Adrenal gland (tissue), 9 donors: ENCODE measurements at regions not wholly inside any gene's neighbourhood (a gene's known extent, or its start where the extent isn't known, plus 50 kb on each side); places are given as distances from the start of the nearest gene placed in this dataset.

Source experiments
- DNase-seq, 7 donors: peaks; one replicate each; pipeline ENCODE4 v3.0.0-alpha.2; 2019 to 2020
- H3K27ac ChIP-seq, 5 donors: fragments of 200-600 bp; sonication (generic) in 4 of 5; 1 replicate in 3 of 5; 2 replicates in 2 of 5; pipeline versions ENCODE4 v1.5.1 to v1.8.0; 2016 to 2020; ENCODE audit warnings: mild to moderate bottlenecking in 1 of 5
- H3K27me3 ChIP-seq: fragments of 200-600 bp; 2 replicates; pipeline ENCODE4 v1.8.0; 2021
- H3K36me3 ChIP-seq, 2 donors: fragments of 200-600 bp; replicated peaks in 1 of 2; 1 replicate in 1 of 2; 2 replicates in 1 of 2; pipeline versions ENCODE4 v1.5.1 to v1.8.0; 2018 to 2022
- H3K4me1 ChIP-seq, 2 donors: fragments of 200-600 bp; replicated peaks in 1 of 2; 1 replicate in 1 of 2; 2 replicates in 1 of 2; pipeline versions ENCODE4 v1.5.1 to v1.8.0; 2018 to 2021
- H3K4me3 ChIP-seq, 4 donors: fragments of 200-600 bp; sonication (generic) in 3 of 4; one replicate each; pipeline ENCODE4 v1.5.1; 2016 to 2018
- H3K9me3 ChIP-seq, 3 donors: fragments of 200-600 bp; sonication (generic) in 1 of 3; replicated peaks in 1 of 3; 1 replicate in 2 of 3; 2 replicates in 1 of 3; pipeline versions ENCODE4 v1.5.1 to v1.8.0; 2016 to 2021
- POLR2A ChIP-seq, 2 donors: fragments of 450-650 bp; IDR thresholded peaks; one replicate each; pipeline ENCODE4 v1.6.1; 2017; ENCODE audit warnings: antibody characterized with exemption in 2 of 2, mild to moderate bottlenecking in 2 of 2, moderate library complexity in 1 of 2
- WGBS, 4 donors: extraction: QIAGEN DNeasy Blood & Tissue Kit in 2 of 4; methylation state at CpG; one replicate each; pipeline versions ENCODE4 v1.1.5 to v1.1.7; 2013 to 2017; 5-methylcytosine and 5-hydroxymethylcytosine counted together
- intact Hi-C, 2 donors: fragments of 100-400 bp; cut with DNase I; formaldehyde crosslinking; loops; one replicate each; pipeline versions ENCODE4 v1.14.1 to v1.15.0; 2022 to 2023
- TF ChIP-seq, protein P1 (sequence below), 6 experiments: fragments of 450-650 bp in 4 of 6; fragments of 200-600 bp in 2 of 6; sonication (generic) in 1 of 6; IDR thresholded peaks; 1 replicate in 5 of 6; 2 replicates in 1 of 6; pipeline versions ENCODE4 v1.5.1 to v1.8.0; 2016 to 2021; ENCODE audit warnings: antibody characterized with exemption in 6 of 6, mild to moderate bottlenecking in 2 of 6, moderate library complexity in 1 of 6
- donor health status: healthy with polysubstance abuse.
- donor health status: Bipolar disorder and iron deficiency.
- donor health status: DM: yes; HTN: yes; CAD: no.
- donor health status: DM: no; HTN: no; CAD: no.
- donor health status: DM: no; HTN: no; CAD: no.

DNA sequence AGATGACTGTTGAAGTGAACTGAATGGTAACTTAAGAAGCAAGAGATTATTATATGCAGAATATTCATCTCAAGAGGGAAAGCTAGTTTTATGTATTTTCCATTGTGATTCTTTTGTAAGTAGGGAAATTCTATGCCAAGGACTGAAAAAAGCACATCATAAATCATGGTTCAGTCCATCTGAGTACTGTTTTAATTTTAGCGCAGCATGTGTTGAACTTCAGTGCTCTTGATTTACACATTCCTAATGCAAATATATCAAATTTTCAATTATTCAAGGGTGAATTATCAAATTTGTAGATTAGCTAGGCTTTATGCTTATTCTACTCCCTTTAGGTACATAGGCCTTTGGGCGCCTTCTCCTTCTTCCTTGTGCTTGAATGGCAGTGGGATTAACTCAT is 50.3 kb upstream of the TCF12 start:
- TF ChIP-seq, protein P1, sequence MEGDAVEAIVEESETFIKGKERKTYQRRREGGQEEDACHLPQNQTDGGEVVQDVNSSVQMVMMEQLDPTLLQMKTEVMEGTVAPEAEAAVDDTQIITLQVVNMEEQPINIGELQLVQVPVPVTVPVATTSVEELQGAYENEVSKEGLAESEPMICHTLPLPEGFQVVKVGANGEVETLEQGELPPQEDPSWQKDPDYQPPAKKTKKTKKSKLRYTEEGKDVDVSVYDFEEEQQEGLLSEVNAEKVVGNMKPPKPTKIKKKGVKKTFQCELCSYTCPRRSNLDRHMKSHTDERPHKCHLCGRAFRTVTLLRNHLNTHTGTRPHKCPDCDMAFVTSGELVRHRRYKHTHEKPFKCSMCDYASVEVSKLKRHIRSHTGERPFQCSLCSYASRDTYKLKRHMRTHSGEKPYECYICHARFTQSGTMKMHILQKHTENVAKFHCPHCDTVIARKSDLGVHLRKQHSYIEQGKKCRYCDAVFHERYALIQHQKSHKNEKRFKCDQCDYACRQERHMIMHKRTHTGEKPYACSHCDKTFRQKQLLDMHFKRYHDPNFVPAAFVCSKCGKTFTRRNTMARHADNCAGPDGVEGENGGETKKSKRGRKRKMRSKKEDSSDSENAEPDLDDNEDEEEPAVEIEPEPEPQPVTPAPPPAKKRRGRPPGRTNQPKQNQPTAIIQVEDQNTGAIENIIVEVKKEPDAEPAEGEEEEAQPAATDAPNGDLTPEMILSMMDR (IDR thresholded peaks at IDR 0.05) = no peak
- TF ChIP-seq POLR2A (IDR thresholded peaks at IDR 0.05) = no peak
- no peak for DNase-seq
- Histone ChIP-seq H3K27ac (no peak overlapping the region), H3K36me3 (no peaks in the 10 kb centered on the region), H3K9me3 (no peaks in the 10 kb centered on the region), H3K27me3 (no peaks in the 10 kb centered on the region), H3K4me3 (no peak overlapping the region), H3K4me1 (peaks cover 5 to 6% of the 10 kb centered on the region in 2 donors)
- WGBS, 4 donors = 91 to 96% (median 94%) methylated on average over 2 of the region's 2 CpGs
- intact Hi-C loops = no loop called here

DNA sequence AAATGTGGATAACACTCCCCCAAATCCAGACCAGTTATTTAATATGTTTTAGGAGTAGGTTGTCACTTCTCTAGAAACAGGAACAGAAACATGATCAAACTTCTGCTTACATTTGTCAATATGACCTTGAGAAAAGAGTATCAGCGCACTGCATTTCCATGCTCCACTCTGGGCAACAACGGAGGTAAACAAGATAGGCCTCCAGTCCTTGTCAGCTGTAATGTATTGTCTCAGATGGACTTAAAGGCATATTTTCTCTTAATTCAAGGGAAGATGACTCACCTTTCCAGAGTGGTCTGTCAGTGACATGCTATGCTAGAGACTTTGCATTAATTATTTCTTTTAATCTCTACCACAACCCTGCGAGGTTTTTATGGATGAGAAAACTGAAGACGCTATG is 51.6 kb upstream of the TCF12 start:
- TF ChIP-seq POLR2A (IDR thresholded peaks at IDR 0.05) = no peak
- TF ChIP-seq, protein P1 (IDR thresholded peaks at IDR 0.05) = no peak
- peaks cover 1 to 5% of the 10 kb centered on the region in 2 donors for H3K4me1 ChIP-seq
- peak in 1 of 7 donors; percentile 14 for DNase-seq
- H3K36me3 ChIP-seq = no peaks in the 10 kb centered on the region
- 59 to 79% (median 63%) methylated on average over 4 of the region's 4 CpGs for WGBS, 4 donors
- no peak overlapping the region for H3K27ac ChIP-seq
- H3K4me3 ChIP-seq = no peak overlapping the region
- no peaks in the 10 kb centered on the region for H3K9me3 ChIP-seq
- intact Hi-C loops = no loop called here
- H3K27me3 ChIP-seq = no peaks in the 10 kb centered on the region

DNA sequence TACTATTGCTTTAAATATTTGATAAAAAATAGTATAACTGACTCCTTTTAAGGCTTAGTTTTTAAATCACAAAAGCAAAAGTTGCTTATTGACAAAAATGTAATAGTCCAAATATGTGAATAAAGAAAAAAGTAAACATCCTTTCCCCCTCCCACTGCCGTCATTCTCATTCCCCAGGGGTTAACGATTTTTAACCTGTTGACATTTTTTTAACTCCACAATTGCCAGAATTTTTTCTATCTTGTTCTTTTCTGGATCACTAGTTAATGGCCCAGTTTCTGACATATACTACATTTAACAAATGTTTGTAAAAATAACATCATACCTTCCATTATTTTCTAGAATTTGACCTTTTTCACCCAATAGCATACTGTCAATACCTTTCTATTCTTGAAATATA is 60.6 kb upstream of the TCF12 start:
- intact Hi-C loops = no loop called here
- H3K4me1 ChIP-seq = no peaks in the 10 kb centered on the region
- 40 to 51% (median 41%) methylated on average over 2 of the region's 2 CpGs for WGBS, 4 donors
- no peaks in the 10 kb centered on the region for H3K36me3 ChIP-seq
- no peaks in the 10 kb centered on the region for H3K9me3 ChIP-seq
- DNase-seq = no peak
- TF ChIP-seq, protein P1 (IDR thresholded peaks at IDR 0.05) = no peak
- no peak for TF ChIP-seq POLR2A (IDR thresholded peaks at IDR 0.05)
- H3K27me3 ChIP-seq = no peaks in the 10 kb centered on the region
- no peak overlapping the region for H3K27ac ChIP-seq
- H3K4me3 ChIP-seq = no peak overlapping the region

DNA sequence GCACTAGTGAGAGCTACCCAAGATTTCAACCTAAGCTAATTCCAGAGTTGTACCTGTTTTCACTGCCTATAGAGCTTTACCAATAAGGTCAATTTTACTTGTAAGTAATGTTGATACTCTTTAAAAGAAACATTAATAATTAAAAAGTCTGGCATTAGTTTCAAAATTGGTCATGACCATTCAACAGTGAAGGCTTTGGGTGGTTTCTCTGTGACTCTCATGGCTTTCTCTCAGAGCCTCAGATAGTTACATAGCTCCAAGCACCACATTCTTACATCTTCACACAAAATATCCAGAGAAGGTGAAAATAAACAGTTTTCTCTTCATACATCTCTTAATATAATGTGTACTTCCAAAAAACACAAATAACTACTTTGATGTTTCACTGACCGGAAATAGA is 61.5 kb upstream of the TCF12 start:
- H3K36me3 ChIP-seq = no peaks in the 10 kb centered on the region
- no peak overlapping the region for H3K27ac ChIP-seq
- intact Hi-C loops = no loop called here
- 87 to 100% (median 92%) methylated on average over 1 of the region's 1 CpG for WGBS, 4 donors
- TF ChIP-seq, protein P1 (IDR thresholded peaks at IDR 0.05) = no peak
- TF ChIP-seq POLR2A (IDR thresholded peaks at IDR 0.05) = no peak
- H3K27me3 ChIP-seq = no peaks in the 10 kb centered on the region
- H3K4me1 ChIP-seq = no peaks in the 10 kb centered on the region
- H3K4me3 ChIP-seq = no peak overlapping the region
- H3K9me3 ChIP-seq = no peaks in the 10 kb centered on the region
- DNase-seq = no peak
